OCI-LY7 (cell line): ENCODE measurements at regions not wholly inside any gene's neighbourhood (a gene's known extent, or its start where the extent isn't known, plus 50 kb on each side); places are given as distances from the start of the nearest gene placed in this dataset.

ENCODE experiments used
- CTCF ChIP-seq: fragments of 200-600 bp; sonication (generic); conservative IDR thresholded peaks from 2 replicates; pipeline ENCODE4 v1.5.1; 2014; ENCODE audit warnings: mild to moderate bottlenecking, antibody characterized with exemption, low read length, moderate library complexity, mixed read lengths
- EZH2phosphoT487 ChIP-seq: fragments of 200-600 bp; sonication (generic); IDR thresholded peaks from 2 replicates; pipeline ENCODE4 v1.6.1; 2018; ENCODE audit warnings: low read depth, borderline replicate concordance, mild to moderate bottlenecking, mixed run types, antibody characterized with exemption, low read length, moderate library complexity, mixed read lengths

- TF ChIP-seq CTCF (no peak), EZH2phosphoT487 (no peak)
Measured at GRCh38 chr20:39853636-39854035, 835.4 kb downstream of the MAFB start.
